ENCODE measurements at regions not wholly inside any gene's neighbourhood (a gene's known extent, or its start where the extent isn't known, plus 50 kb on each side); places are given as distances from the start of the nearest gene placed in this dataset.

- no peaks in the 10 kb centered on the region for H3K4me1 Mint-ChIP-seq (ENCODE audit: low read depth, unreplicated experiment)
- Histone ChIP-seq H3K27ac (ENCODE audit: low read depth, low read length) (no peak overlapping the region), H3K9ac (ENCODE audit: low read length) (no peak overlapping the region), H3K79me2 (ENCODE audit: insufficient read depth, low read length) (no peaks in the 10 kb centered on the region), H3K4me3 (ENCODE audit: insufficient read depth, low read depth, low read length) (no peak overlapping the region), H3K4me1 (ENCODE audit: insufficient read depth, low read length) (no peaks in the 10 kb centered on the region), H4K20me1 (ENCODE audit: insufficient read depth, low read length) (no peaks in the 10 kb centered on the region), H3K36me3 (ENCODE audit: insufficient read depth, low read length) (no peaks in the 10 kb centered on the region), H3K4me2 (ENCODE audit: low read length) (no peak overlapping the region), H3K27me3 (ENCODE audit: insufficient read depth, low read length) (no peaks in the 10 kb centered on the region), H2AFZ (ENCODE audit: low read depth, low read length) (no peak overlapping the region), H3K9me3 (ENCODE audit: insufficient read depth, low read depth, low read length) (no peaks in the 10 kb centered on the region)
- TF ChIP-seq EZH2 (IDR thresholded peaks at IDR 0.05; ENCODE audit: insufficient read depth, low read length) (no peak), CTCF (IDR thresholded peaks at IDR 0.05; ENCODE audit: insufficient read depth, low read depth, low read length) (no peak)
- FAIRE-seq (no peak), DNase-seq (ENCODE audit: low read depth) (no peak)
- no peaks in the 10 kb centered on the region for H3K9me3 Mint-ChIP-seq (ENCODE audit: unreplicated experiment)
- no peaks in the 10 kb centered on the region for H3K27me3 Mint-ChIP-seq (ENCODE audit: low read depth, unreplicated experiment)
- no peak overlapping the region for H3K4me3 Mint-ChIP-seq (ENCODE audit: unreplicated experiment)
- peaks cover 3% of the 10 kb centered on the region for H3K36me3 Mint-ChIP-seq (ENCODE audit: low read depth, unreplicated experiment)
- H3K27ac Mint-ChIP-seq (ENCODE audit: unreplicated experiment) = no peak overlapping the region
Measured at GRCh38 chr3:94875149-94875548, 812.3 kb downstream of the NSUN3 start.

- no peak overlapping the region for H3K27ac ChIP-seq (ENCODE audit: low read depth, low read length)
- peaks cover 3% of the 10 kb centered on the region for H3K4me1 Mint-ChIP-seq (ENCODE audit: low read depth, unreplicated experiment)
- H3K27ac Mint-ChIP-seq (ENCODE audit: unreplicated experiment) = peak overlapping the region; percentile 34
- no peak overlapping the region for H2AFZ ChIP-seq (ENCODE audit: low read depth, low read length)
- no peak overlapping the region for H3K4me3 Mint-ChIP-seq (ENCODE audit: unreplicated experiment)
- H3K4me2 ChIP-seq (ENCODE audit: low read length) = no peak overlapping the region
- H3K27me3 ChIP-seq (ENCODE audit: insufficient read depth, low read length) = no peaks in the 10 kb centered on the region
- TF ChIP-seq EZH2 (IDR thresholded peaks at IDR 0.05; ENCODE audit: insufficient read depth, low read length) (no peak), CTCF (IDR thresholded peaks at IDR 0.05; ENCODE audit: insufficient read depth, low read depth, low read length) (no peak)
- DNase-seq (ENCODE audit: low read depth) (no peak), FAIRE-seq (no peak)
- H3K36me3 ChIP-seq (ENCODE audit: insufficient read depth, low read length) = no peaks in the 10 kb centered on the region
- H3K4me3 ChIP-seq (ENCODE audit: insufficient read depth, low read depth, low read length) = no peak overlapping the region
- no peaks in the 10 kb centered on the region for H3K79me2 ChIP-seq (ENCODE audit: insufficient read depth, low read length)
- no peaks in the 10 kb centered on the region for H3K27me3 Mint-ChIP-seq (ENCODE audit: low read depth, unreplicated experiment)
- H4K20me1 ChIP-seq (ENCODE audit: insufficient read depth, low read length) = no peaks in the 10 kb centered on the region
- H3K9ac ChIP-seq (ENCODE audit: low read length) = no peak overlapping the region
- no peaks in the 10 kb centered on the region for H3K9me3 Mint-ChIP-seq (ENCODE audit: unreplicated experiment)
- no peaks in the 10 kb centered on the region for H3K9me3 ChIP-seq (ENCODE audit: insufficient read depth, low read depth, low read length)
- H3K36me3 Mint-ChIP-seq (ENCODE audit: low read depth, unreplicated experiment) = no peaks in the 10 kb centered on the region
- H3K4me1 ChIP-seq (ENCODE audit: insufficient read depth, low read length) = no peaks in the 10 kb centered on the region
Measured at GRCh38 chr3:94887065-94887464, 824.2 kb downstream of the NSUN3 start.

- Mint-ChIP-seq H3K4me3 (ENCODE audit: unreplicated experiment) (no peak overlapping the region), H3K9me3 (ENCODE audit: unreplicated experiment) (no peaks in the 10 kb centered on the region), H3K36me3 (ENCODE audit: low read depth, unreplicated experiment) (no peaks in the 10 kb centered on the region), H3K4me1 (ENCODE audit: low read depth, unreplicated experiment) (peaks cover 13% of the 10 kb centered on the region), H3K27ac (ENCODE audit: unreplicated experiment) (no peak overlapping the region), H3K27me3 (ENCODE audit: low read depth, unreplicated experiment) (no peaks in the 10 kb centered on the region)
- H3K27ac ChIP-seq (ENCODE audit: low read depth, low read length) = no peak overlapping the region
- no peaks in the 10 kb centered on the region for H3K36me3 ChIP-seq (ENCODE audit: insufficient read depth, low read length)
- H3K9ac ChIP-seq (ENCODE audit: low read length) = no peak overlapping the region
- no peak overlapping the region for H3K4me2 ChIP-seq (ENCODE audit: low read length)
- TF ChIP-seq CTCF (IDR thresholded peaks at IDR 0.05; ENCODE audit: insufficient read depth, low read depth, low read length) = no peak
- TF ChIP-seq EZH2 (IDR thresholded peaks at IDR 0.05; ENCODE audit: insufficient read depth, low read length) = no peak
- FAIRE-seq (no peak), DNase-seq (ENCODE audit: low read depth) (no peak)
- H3K9me3 ChIP-seq (ENCODE audit: insufficient read depth, low read depth, low read length) = no peaks in the 10 kb centered on the region
- H3K4me1 ChIP-seq (ENCODE audit: insufficient read depth, low read length) = no peaks in the 10 kb centered on the region
- no peaks in the 10 kb centered on the region for H3K79me2 ChIP-seq (ENCODE audit: insufficient read depth, low read length)
- H3K4me3 ChIP-seq (ENCODE audit: insufficient read depth, low read depth, low read length) = no peak overlapping the region
- H2AFZ ChIP-seq (ENCODE audit: low read depth, low read length) = no peak overlapping the region
- no peaks in the 10 kb centered on the region for H4K20me1 ChIP-seq (ENCODE audit: insufficient read depth, low read length)
- no peaks in the 10 kb centered on the region for H3K27me3 ChIP-seq (ENCODE audit: insufficient read depth, low read length)
Measured at GRCh38 chr3:94896994-94897393, 834.1 kb downstream of the NSUN3 start.

All from astrocyte (in vitro differentiated cells and primary cell).